ENCODE measurements at regions not wholly inside any gene's neighbourhood (a gene's known extent, or its start where the extent isn't known, plus 50 kb on each side); places are given as distances from the start of the nearest gene placed in this dataset.

DNA sequence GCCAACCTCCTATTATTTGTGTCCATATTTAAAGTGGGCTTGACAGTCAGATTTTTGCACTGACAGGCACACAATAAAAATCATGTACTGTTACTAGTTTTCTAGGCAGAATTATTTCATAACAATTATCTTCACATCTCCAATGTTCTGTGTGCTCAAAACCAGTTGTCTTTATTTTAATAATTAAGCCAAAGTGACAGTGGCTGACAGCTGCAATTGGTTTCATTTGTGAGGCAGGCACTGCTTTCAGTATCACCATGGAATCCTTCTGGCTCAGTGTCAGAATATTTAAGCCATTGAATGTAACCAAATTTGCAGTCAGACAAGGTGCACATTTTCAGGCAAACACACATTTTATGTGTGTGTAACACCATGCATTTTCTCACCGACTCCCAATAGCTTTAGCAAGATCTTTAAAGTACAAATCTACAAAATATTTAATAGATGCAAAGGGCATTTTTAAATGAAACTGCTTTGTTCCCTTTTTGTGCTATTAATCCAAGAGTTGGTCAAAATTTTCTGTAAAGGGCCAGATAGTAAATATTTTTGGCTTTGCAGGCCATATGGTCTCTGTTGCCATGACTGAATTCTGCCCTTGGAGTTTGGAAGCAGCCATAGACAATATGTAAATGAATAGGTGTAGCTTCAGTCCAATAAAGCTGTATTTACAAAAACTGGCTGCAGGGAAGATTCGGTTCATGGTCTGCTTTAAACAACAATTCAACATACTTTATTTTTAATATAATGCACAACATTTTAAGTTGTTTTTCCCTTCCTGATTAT lies 486.0 kb downstream of the KCNJ2 start:
- Histone ChIP-seq H3K79me2 (no peaks in the 10 kb centered on the region), H3K4me1 (ENCODE audit: insufficient read depth) (no peaks in the 10 kb centered on the region), H2AFZ (no peak overlapping the region), H3K4me2 (no peak overlapping the region), H3K4me3 (no peak overlapping the region), H3K27me3 (no peaks in the 10 kb centered on the region), H3K9me2 (replicated peaks; ENCODE audit: insufficient read depth) (no peaks in the 10 kb centered on the region), H3K9me3 (ENCODE audit: low read depth) (no peaks in the 10 kb centered on the region), H3K36me3 (replicated peaks; ENCODE audit: insufficient read depth, low read depth) (no peaks in the 10 kb centered on the region), H3K27ac (no peak overlapping the region), H4K20me1 (ENCODE audit: insufficient read depth, poor library complexity, severe bottlenecking) (no peaks in the 10 kb centered on the region)
- TF ChIP-seq EZH2phosphoT487 (IDR thresholded peaks at IDR 0.05; ENCODE audit: low read depth, severe bottlenecking, unreplicated experiment) (no peak), EZH2 (IDR thresholded peaks at IDR 0.05; ENCODE audit: borderline replicate concordance) (no peak)
- TF ChIP-seq, protein P1, sequence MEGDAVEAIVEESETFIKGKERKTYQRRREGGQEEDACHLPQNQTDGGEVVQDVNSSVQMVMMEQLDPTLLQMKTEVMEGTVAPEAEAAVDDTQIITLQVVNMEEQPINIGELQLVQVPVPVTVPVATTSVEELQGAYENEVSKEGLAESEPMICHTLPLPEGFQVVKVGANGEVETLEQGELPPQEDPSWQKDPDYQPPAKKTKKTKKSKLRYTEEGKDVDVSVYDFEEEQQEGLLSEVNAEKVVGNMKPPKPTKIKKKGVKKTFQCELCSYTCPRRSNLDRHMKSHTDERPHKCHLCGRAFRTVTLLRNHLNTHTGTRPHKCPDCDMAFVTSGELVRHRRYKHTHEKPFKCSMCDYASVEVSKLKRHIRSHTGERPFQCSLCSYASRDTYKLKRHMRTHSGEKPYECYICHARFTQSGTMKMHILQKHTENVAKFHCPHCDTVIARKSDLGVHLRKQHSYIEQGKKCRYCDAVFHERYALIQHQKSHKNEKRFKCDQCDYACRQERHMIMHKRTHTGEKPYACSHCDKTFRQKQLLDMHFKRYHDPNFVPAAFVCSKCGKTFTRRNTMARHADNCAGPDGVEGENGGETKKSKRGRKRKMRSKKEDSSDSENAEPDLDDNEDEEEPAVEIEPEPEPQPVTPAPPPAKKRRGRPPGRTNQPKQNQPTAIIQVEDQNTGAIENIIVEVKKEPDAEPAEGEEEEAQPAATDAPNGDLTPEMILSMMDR (IDR thresholded peaks at IDR 0.05; ENCODE audit: poor library complexity) = no peak
- WGBS (ENCODE audit: low lambda C conversion rate, missing lambda C conversion rate) = 78% methylated on average over 2 of the region's 2 CpGs
- DNase-seq (ENCODE audit: low spot score) = no peak

DNA sequence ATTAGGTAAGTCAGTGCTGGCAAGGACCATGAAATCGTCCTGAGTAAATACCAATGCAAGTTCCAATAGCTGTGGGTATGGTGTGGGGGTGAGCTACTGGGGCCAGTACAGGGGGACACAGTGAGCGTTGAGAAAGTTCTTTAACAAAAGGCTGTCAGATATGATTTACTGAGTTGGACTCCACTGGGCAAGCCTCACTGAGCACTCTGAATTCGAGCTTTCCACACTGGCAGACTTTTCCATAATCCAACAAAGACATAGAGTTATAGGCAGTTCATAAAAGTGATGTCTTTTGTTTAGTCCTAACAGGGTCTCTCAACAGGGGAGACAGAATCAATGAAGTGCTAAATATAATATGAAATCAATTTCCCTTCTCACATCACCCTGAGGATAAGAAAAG lies 489.0 kb downstream of the KCNJ2 start:
- H3K27ac ChIP-seq = no peak overlapping the region
- H3K9me2 ChIP-seq (replicated peaks; ENCODE audit: insufficient read depth) = no peaks in the 10 kb centered on the region
- no peak overlapping the region for H3K4me3 ChIP-seq
- DNase-seq (ENCODE audit: low spot score) = no peak
- peaks cover 4% of the 10 kb centered on the region for H3K4me1 ChIP-seq (ENCODE audit: insufficient read depth)
- WGBS (ENCODE audit: low lambda C conversion rate, missing lambda C conversion rate) = 91% methylated on average over 3 of the region's 3 CpGs
- no peaks in the 10 kb centered on the region for H3K36me3 ChIP-seq (replicated peaks; ENCODE audit: insufficient read depth, low read depth)
- TF ChIP-seq EZH2 (IDR thresholded peaks at IDR 0.05; ENCODE audit: borderline replicate concordance) = no peak
- TF ChIP-seq EZH2phosphoT487 (IDR thresholded peaks at IDR 0.05; ENCODE audit: low read depth, severe bottlenecking, unreplicated experiment) = no peak
- TF ChIP-seq, protein P1 (IDR thresholded peaks at IDR 0.05; ENCODE audit: poor library complexity) = no peak
- no peaks in the 10 kb centered on the region for H4K20me1 ChIP-seq (ENCODE audit: insufficient read depth, poor library complexity, severe bottlenecking)
- no peak overlapping the region for H3K4me2 ChIP-seq
- H3K27me3 ChIP-seq = no peaks in the 10 kb centered on the region
- H3K9me3 ChIP-seq (ENCODE audit: low read depth) = no peaks in the 10 kb centered on the region
- H2AFZ ChIP-seq = no peak overlapping the region
- no peaks in the 10 kb centered on the region for H3K79me2 ChIP-seq

DNA sequence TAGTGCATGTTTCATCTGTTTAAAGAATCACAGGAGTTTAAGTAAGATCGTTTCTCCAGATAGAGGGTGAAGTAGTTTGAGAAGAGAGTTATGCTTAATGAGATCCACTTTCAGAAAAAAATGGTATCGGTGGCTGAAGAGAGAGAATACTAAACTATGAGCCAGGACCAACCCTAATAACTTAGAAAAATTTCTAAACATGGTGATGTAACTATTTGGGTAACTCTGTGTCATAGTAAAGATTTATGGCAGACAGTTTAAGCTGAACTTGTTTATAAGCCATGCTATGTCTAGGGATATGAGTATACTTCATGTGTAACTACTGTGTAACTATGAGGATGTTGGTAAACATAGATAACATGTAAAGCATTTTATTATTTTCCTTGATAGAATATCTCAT lies 489.5 kb downstream of the KCNJ2 start:
- H3K9me2 ChIP-seq (replicated peaks; ENCODE audit: insufficient read depth) = no peaks in the 10 kb centered on the region
- H3K4me3 ChIP-seq = no peak overlapping the region
- no peaks in the 10 kb centered on the region for H3K9me3 ChIP-seq (ENCODE audit: low read depth)
- no peak overlapping the region for H2AFZ ChIP-seq
- H3K79me2 ChIP-seq = no peaks in the 10 kb centered on the region
- H3K27ac ChIP-seq = no peak overlapping the region
- no peak for DNase-seq (ENCODE audit: low spot score)
- H3K27me3 ChIP-seq = no peaks in the 10 kb centered on the region
- H3K4me2 ChIP-seq = no peak overlapping the region
- TF ChIP-seq EZH2 (IDR thresholded peaks at IDR 0.05; ENCODE audit: borderline replicate concordance) (no peak), EZH2phosphoT487 (IDR thresholded peaks at IDR 0.05; ENCODE audit: low read depth, severe bottlenecking, unreplicated experiment) (no peak)
- TF ChIP-seq, protein P1 (IDR thresholded peaks at IDR 0.05; ENCODE audit: poor library complexity) = no peak
- H3K4me1 ChIP-seq (ENCODE audit: insufficient read depth) = peaks cover 4% of the 10 kb centered on the region
- H3K36me3 ChIP-seq (replicated peaks; ENCODE audit: insufficient read depth, low read depth) = no peaks in the 10 kb centered on the region
- WGBS (ENCODE audit: low lambda C conversion rate, missing lambda C conversion rate) = 70% methylated on average over 2 of the region's 2 CpGs
- no peaks in the 10 kb centered on the region for H4K20me1 ChIP-seq (ENCODE audit: insufficient read depth, poor library complexity, severe bottlenecking)

Measured in hepatocyte (in vitro differentiated cells).